CD4-positive, alpha-beta T cell treated with Interleukin-17A for 4 hours (primary cell): ENCODE measurements at regions not wholly inside any gene's neighbourhood (a gene's known extent, or its start where the extent isn't known, plus 50 kb on each side); places are given as distances from the start of the nearest gene placed in this dataset.

Experiments
- DNase-seq: peaks from one replicate; pipeline ENCODE4 v3.0.0-alpha.2; 2020; ENCODE audit warnings: mixed read lengths

- DNase-seq: no peak
These were observed 61.7 kb upstream of the MDFIC start for GRCh38 chr7:114860206-114860605.

- no peak for DNase-seq
These were observed 59.5 kb upstream of the MDFIC start for GRCh38 chr7:114862406-114862805.

DNA sequence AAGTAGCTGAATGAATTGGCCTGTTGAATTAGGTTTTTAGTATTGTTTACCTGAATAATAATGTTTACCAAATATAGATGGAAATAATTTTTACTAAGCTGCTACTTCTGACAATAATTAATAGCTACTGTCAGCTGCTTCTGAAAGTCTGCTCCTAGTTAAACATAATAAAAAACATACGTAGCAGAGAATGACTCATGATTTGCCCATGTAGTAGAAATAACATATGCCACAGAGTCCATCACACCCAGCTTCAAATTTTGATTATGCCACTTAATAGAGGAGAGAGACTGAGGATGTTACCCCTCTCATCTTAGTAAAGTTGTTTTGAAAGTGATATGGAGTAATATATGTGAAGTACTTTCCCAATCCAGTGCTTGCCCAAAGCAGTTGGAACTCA, 57.6 kb upstream of the MDFIC start:
- DNase-seq: no peak

DNA sequence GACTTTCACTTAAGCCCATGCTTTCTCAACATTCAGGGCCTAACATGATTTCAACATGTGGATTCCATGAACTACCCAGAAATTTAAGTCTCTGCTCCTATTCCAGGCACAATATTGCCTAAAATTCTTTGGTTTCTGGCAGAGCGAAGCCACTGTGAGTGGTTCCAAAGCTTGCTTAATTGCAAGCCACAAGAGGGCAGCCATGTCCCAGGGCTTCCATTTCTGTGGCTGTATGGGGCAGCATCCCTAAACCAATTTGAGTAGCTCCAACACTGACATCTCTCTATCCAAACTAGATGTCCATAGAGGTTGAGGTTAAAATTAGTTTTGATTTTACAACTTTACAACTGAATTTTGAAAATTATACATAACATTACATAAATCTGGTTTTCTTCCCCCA, 56.3 kb upstream of the MDFIC start:
- DNase-seq: peak; percentile 74
